GM06990 (cell line): ENCODE measurements at regions not wholly inside any gene's neighbourhood (a gene's known extent, or its start where the extent isn't known, plus 50 kb on each side); places are given as distances from the start of the nearest gene placed in this dataset.

ENCODE experiments used
- DNase-seq: peaks from one replicate; pipeline ENCODE4 v3.0.0-alpha.2; 2011; ENCODE audit not compliant: insufficient read length; ENCODE audit errors: extremely low read depth
- H3K27me3 ChIP-seq: replicated peaks from 2 replicates; pipeline ENCODE4 v1.6.0; 2011; ENCODE audit warnings: low read length; ENCODE audit not compliant: control insufficient read depth, insufficient read depth
- H3K36me3 ChIP-seq: 2 replicates; pipeline ENCODE4 v1.5.1; 2011; ENCODE audit warnings: low read length; ENCODE audit not compliant: control insufficient read depth, insufficient read depth
- H3K4me3 ChIP-seq: replicated peaks from 2 replicates; pipeline ENCODE4 v1.5.1; 2011; ENCODE audit warnings: low read depth, mild to moderate bottlenecking, control low read depth, low read length
- TF ChIP-seq, protein P1 (sequence below): IDR thresholded peaks from 2 replicates; pipeline ENCODE4 v1.5.1; 2011; ENCODE audit warnings: low read length, control low read depth, mild to moderate bottlenecking, inconsistent platforms; ENCODE audit not compliant: insufficient read depth, poor library complexity, severe bottlenecking

DNA sequence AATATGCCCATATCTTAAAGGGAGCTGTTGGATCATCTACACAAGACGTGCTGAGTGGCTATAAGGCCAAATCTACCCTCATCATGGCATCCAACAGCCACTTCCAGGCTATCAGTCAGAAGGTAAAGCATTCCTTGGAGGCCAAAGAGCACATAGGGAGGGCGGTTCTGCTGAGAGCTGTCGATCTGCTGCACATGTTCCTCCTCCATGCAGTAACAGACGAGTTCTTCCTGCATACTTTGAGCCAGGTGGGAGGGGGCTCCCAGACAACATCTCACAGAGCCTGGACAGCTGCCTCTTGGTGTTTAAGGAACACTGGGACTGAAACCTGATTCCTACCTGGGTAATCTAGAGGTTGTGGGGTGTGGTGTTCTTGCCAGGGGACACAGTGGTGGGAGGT, 93.3 kb upstream of the RAI14 start:
- DNase-seq, result no peak
- Histone ChIP-seq H3K4me3 (no peak overlapping the region), H3K36me3 (no peaks in the 10 kb centered on the region), H3K27me3 (no peaks in the 10 kb centered on the region)
- TF ChIP-seq, protein P1, sequence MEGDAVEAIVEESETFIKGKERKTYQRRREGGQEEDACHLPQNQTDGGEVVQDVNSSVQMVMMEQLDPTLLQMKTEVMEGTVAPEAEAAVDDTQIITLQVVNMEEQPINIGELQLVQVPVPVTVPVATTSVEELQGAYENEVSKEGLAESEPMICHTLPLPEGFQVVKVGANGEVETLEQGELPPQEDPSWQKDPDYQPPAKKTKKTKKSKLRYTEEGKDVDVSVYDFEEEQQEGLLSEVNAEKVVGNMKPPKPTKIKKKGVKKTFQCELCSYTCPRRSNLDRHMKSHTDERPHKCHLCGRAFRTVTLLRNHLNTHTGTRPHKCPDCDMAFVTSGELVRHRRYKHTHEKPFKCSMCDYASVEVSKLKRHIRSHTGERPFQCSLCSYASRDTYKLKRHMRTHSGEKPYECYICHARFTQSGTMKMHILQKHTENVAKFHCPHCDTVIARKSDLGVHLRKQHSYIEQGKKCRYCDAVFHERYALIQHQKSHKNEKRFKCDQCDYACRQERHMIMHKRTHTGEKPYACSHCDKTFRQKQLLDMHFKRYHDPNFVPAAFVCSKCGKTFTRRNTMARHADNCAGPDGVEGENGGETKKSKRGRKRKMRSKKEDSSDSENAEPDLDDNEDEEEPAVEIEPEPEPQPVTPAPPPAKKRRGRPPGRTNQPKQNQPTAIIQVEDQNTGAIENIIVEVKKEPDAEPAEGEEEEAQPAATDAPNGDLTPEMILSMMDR, result no peak

DNA sequence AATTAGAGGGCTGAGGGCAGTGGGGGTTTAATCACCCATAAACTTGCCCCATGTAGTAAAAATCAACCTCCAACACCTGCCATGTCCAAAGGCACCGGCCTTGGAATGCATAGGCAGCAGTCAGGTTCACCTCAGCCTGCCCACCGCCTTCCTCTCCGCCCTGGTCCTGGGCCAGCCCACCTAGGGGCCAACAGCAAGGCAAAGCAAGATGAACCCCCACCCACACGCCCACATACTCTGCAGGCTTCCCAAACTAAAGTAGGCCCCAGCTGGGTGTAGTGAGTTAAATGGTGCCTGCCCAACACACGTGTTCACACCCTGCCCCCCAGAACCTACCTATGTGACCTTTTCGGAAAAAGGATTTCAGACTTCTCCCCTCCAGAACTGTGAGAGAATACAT, 92.9 kb upstream of the RAI14 start:
- DNase-seq, result no peak

DNA sequence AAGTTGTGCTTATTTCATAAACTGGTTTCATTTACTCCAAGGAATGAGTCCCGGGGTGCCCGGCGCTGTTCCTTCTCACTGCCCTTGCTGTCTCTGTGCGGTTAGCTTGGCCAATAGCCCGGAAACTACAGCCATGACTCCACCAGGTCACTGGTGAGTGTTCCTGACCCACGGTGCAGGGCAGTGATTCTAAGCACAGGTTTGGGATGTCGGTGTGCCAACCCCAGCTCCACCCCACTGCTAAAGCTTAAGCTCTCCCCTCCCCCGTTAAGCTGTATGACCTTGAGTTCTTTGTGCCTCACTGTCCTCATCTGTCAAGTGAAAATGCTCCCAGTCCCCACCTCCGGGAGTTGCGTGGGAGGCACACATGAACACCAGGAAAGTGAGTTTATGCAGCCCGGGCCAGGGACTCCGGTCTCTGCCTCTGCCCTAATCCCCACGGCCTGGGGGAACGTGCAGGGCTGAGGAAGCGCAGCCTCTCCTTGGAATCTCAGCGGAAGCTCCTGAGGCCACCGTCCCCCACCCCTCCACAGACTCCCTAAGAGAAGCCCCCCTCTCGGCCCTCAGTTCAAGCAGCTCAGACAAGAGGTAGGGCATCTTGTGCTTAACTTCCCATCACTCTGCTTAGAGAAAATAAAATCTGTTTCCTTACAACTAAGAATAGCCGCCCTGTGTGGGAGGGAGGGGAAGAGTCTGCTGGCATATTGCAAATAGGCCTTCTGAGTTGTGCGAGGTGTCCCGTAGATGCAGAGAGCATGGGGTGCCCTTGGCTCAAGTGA, 92.0 kb upstream of the RAI14 start:
- TF ChIP-seq, protein P1, result no peak
- DNase-seq, result no peak
- Histone ChIP-seq H3K36me3 (no peaks in the 10 kb centered on the region), H3K27me3 (no peaks in the 10 kb centered on the region), H3K4me3 (no peak overlapping the region)

More for the DNA sequence above, 92.9 kb upstream of the RAI14 start:
- H3K4me3 ChIP-seq, result no peak overlapping the region
- TF ChIP-seq, protein P1, result no peak
- H3K36me3 ChIP-seq, result no peaks in the 10 kb centered on the region
- no peaks in the 10 kb centered on the region for H3K27me3 ChIP-seq

- no peak for DNase-seq
- no peaks in the 10 kb centered on the region for H3K36me3 ChIP-seq
- TF ChIP-seq, protein P1, result no peak
- H3K27me3 ChIP-seq, result no peaks in the 10 kb centered on the region
- no peak overlapping the region for H3K4me3 ChIP-seq
These were observed 91.4 kb upstream of the RAI14 start for GRCh38 chr5:34564710-34565235.

DNA sequence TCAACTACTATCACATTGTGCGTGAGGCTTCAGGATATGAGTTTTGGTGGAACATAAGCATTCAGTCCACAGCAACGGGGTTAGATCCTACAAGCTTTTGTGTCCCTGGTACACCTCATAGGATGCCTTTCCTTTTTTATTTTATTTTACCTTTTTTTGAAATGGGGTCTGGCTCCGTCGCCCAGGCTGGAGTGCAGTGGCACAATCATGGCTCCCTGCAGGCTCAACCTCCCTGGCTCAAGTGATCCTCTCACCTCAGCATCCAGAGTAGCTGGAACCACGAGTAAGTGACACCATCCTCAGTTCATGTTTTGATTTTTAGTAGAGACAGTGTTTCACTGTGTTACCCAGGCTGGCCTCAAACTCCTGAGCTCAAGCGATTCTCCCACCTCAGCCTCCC, 86.0 kb upstream of the RAI14 start:
- TF ChIP-seq, protein P1, result no peak
- Histone ChIP-seq H3K36me3 (no peaks in the 10 kb centered on the region), H3K4me3 (no peak overlapping the region), H3K27me3 (no peaks in the 10 kb centered on the region)
- no peak for DNase-seq
